ENCODE measurements at regions not wholly inside any gene's neighbourhood (a gene's known extent, or its start where the extent isn't known, plus 50 kb on each side); places are given as distances from the start of the nearest gene placed in this dataset.

DNA sequence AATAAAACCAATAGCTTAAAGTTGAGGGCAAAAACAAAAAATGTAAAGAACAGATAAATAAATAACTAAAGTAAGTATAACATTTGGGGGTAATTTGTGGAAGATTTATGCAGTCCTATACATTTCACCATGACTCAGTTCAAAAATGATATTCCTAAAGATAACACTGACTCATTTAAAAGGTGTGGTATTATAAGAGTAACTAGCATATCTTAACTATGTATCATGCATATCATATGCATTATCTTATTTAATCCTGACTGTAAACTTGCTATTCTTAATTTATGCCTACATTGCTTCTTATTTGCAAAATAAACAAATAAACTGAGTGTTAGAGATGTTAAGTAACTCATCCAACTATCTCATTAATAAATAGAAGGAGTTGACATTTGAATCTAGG lies 726.5 kb upstream of the PKDCC start:
- no peak for TF ChIP-seq CTCF (IDR thresholded peaks at IDR 0.05)
- TF ChIP-seq POLR2A (IDR thresholded peaks at IDR 0.05), result no peak

Measured in uterus (tissue), 2 donors.